SK-N-SH (cell line): ENCODE measurements at regions not wholly inside any gene's neighbourhood (a gene's known extent, or its start where the extent isn't known, plus 50 kb on each side); places are given as distances from the start of the nearest gene placed in this dataset.
"Not testable (repeated sequence)": the region's sequence is repeated elsewhere in the genome, so short reads cannot be mapped to it uniquely, and the experiment has no call there.

Experiments used
- FOXJ3 ChIP-seq: sonication (generic); formaldehyde crosslinking; IDR thresholded peaks from 2 replicates; pipeline ENCODE4 v1.5.1; 2020; ENCODE audit warnings: mild to moderate bottlenecking, missing genetic modification reagents
- JUND ChIP-seq: IDR thresholded peaks from 2 replicates; pipeline ENCODE4 v1.4.0; 2012
- MEF2A ChIP-seq: IDR thresholded peaks from 2 replicates; pipeline ENCODE4 v1.4.0; 2012; ENCODE audit warnings: low read depth, borderline replicate concordance
- MXI1 ChIP-seq: IDR thresholded peaks from 2 replicates; pipeline ENCODE4 v1.6.1; 2012; ENCODE audit warnings: mild to moderate bottlenecking, low read depth, low read length, improper control_type of control experiment
- NRF1 ChIP-seq: IDR thresholded peaks from 2 replicates; pipeline ENCODE4 v1.6.1; 2012; ENCODE audit warnings: low read depth, mild to moderate bottlenecking, low read length
- POLR2AphosphoS5 ChIP-seq: IDR thresholded peaks from 2 replicates; pipeline ENCODE4 v1.6.1; 2012; ENCODE audit warnings: low read depth, low read length
- YY1 ChIP-seq: IDR thresholded peaks from 2 replicates; pipeline ENCODE4 v1.4.0; 2012; ENCODE audit warnings: low read depth, mild to moderate bottlenecking
- TF ChIP-seq, protein P1 (sequence below): fragments of 150-350 bp; IDR thresholded peaks from 2 replicates; pipeline ENCODE4 v1.6.1; 2017; ENCODE audit warnings: antibody characterized with exemption, low read length, low read depth, borderline replicate concordance
- TF ChIP-seq, protein P2 (sequence below): fragments of 200-600 bp; sonication (generic); IDR thresholded peaks from 2 replicates; pipeline ENCODE4 v1.6.1; 2017; ENCODE audit warnings: antibody characterized with exemption, mild to moderate bottlenecking, moderate library complexity
- TF ChIP-seq, protein P3 (sequence below): IDR thresholded peaks from 2 replicates; pipeline ENCODE4 v1.6.1; 2012; ENCODE audit warnings: mild to moderate bottlenecking, low read depth, low read length, moderate library complexity
- TF ChIP-seq, protein P4 (sequence below): IDR thresholded peaks from 2 replicates; pipeline ENCODE4 v1.4.0; 2012; ENCODE audit warnings: low read depth
- TF ChIP-seq, protein P5 (sequence below): IDR thresholded peaks from 2 replicates; pipeline ENCODE4 v1.4.0; 2012; ENCODE audit warnings: low read depth, borderline replicate concordance

DNA sequence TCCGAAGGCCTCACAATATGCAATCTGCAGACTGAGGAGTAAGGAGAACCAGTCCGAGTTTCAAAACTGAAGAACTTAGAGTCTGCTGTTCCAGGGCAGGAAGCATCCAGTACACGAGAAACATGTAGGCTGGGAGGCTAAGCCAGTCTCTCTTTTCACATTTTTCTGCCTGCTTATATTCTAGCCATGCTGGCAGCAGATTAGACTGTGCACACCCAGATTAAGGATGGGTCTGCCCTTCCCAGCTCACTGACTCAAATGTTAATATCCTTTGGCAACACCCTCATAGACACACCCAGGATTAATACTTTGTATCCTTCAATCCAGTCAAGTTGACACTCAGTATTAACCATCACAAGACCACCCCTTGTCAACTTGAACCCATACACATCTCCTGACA is 271.7 kb upstream of the PTER start:
- TF ChIP-seq, protein P1, sequence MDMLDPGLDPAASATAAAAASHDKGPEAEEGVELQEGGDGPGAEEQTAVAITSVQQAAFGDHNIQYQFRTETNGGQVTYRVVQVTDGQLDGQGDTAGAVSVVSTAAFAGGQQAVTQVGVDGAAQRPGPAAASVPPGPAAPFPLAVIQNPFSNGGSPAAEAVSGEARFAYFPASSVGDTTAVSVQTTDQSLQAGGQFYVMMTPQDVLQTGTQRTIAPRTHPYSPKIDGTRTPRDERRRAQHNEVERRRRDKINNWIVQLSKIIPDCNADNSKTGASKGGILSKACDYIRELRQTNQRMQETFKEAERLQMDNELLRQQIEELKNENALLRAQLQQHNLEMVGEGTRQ, result not testable (repeated sequence)
- TF ChIP-seq, protein P2, sequence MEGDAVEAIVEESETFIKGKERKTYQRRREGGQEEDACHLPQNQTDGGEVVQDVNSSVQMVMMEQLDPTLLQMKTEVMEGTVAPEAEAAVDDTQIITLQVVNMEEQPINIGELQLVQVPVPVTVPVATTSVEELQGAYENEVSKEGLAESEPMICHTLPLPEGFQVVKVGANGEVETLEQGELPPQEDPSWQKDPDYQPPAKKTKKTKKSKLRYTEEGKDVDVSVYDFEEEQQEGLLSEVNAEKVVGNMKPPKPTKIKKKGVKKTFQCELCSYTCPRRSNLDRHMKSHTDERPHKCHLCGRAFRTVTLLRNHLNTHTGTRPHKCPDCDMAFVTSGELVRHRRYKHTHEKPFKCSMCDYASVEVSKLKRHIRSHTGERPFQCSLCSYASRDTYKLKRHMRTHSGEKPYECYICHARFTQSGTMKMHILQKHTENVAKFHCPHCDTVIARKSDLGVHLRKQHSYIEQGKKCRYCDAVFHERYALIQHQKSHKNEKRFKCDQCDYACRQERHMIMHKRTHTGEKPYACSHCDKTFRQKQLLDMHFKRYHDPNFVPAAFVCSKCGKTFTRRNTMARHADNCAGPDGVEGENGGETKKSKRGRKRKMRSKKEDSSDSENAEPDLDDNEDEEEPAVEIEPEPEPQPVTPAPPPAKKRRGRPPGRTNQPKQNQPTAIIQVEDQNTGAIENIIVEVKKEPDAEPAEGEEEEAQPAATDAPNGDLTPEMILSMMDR, result not testable (repeated sequence)
- TF ChIP-seq POLR2AphosphoS5; FOXJ3 (CRISPR knock-in tag); MEF2A; NRF1; JUND; MXI1; YY1: not testable (repeated sequence)
- TF ChIP-seq, protein P3, sequence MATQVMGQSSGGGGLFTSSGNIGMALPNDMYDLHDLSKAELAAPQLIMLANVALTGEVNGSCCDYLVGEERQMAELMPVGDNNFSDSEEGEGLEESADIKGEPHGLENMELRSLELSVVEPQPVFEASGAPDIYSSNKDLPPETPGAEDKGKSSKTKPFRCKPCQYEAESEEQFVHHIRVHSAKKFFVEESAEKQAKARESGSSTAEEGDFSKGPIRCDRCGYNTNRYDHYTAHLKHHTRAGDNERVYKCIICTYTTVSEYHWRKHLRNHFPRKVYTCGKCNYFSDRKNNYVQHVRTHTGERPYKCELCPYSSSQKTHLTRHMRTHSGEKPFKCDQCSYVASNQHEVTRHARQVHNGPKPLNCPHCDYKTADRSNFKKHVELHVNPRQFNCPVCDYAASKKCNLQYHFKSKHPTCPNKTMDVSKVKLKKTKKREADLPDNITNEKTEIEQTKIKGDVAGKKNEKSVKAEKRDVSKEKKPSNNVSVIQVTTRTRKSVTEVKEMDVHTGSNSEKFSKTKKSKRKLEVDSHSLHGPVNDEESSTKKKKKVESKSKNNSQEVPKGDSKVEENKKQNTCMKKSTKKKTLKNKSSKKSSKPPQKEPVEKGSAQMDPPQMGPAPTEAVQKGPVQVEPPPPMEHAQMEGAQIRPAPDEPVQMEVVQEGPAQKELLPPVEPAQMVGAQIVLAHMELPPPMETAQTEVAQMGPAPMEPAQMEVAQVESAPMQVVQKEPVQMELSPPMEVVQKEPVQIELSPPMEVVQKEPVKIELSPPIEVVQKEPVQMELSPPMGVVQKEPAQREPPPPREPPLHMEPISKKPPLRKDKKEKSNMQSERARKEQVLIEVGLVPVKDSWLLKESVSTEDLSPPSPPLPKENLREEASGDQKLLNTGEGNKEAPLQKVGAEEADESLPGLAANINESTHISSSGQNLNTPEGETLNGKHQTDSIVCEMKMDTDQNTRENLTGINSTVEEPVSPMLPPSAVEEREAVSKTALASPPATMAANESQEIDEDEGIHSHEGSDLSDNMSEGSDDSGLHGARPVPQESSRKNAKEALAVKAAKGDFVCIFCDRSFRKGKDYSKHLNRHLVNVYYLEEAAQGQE, result not testable (repeated sequence)
- TF ChIP-seq, protein P4, sequence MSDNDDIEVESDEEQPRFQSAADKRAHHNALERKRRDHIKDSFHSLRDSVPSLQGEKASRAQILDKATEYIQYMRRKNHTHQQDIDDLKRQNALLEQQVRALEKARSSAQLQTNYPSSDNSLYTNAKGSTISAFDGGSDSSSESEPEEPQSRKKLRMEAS, result not testable (repeated sequence)
- TF ChIP-seq, protein P5, sequence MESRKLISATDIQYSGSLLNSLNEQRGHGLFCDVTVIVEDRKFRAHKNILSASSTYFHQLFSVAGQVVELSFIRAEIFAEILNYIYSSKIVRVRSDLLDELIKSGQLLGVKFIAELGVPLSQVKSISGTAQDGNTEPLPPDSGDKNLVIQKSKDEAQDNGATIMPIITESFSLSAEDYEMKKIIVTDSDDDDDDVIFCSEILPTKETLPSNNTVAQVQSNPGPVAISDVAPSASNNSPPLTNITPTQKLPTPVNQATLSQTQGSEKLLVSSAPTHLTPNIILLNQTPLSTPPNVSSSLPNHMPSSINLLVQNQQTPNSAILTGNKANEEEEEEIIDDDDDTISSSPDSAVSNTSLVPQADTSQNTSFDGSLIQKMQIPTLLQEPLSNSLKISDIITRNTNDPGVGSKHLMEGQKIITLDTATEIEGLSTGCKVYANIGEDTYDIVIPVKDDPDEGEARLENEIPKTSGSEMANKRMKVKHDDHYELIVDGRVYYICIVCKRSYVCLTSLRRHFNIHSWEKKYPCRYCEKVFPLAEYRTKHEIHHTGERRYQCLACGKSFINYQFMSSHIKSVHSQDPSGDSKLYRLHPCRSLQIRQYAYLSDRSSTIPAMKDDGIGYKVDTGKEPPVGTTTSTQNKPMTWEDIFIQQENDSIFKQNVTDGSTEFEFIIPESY, result not testable (repeated sequence)
